GM18861 (cell line): ENCODE measurements at regions not wholly inside any gene's neighbourhood (a gene's known extent, or its start where the extent isn't known, plus 50 kb on each side); places are given as distances from the start of the nearest gene placed in this dataset.

Experiments
- ATAC-seq: cut with Tn5 transposase; IDR thresholded peaks from one replicate; pipeline ENCODE4 v1.9.1; 2021; ENCODE audit not compliant: unreplicated experiment

DNA sequence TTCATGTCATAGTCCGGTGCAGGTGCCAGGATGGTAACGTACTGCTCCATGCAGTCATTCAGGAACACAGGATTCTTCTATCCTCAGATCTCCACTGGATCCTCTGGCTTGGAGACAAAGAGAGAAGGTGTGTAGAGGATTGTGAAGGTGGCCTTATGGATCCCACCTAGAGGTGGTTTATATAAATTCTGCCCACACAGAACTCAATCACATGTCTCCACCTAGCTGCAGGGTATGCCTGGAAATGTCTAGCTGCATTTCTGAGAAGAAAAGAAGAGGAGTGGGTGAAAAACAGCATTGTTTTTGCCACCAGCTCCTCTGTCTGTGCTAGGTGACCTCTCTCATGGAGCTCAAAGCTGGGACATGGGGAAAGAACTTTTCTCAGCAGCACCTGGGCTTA lies 478.7 kb downstream of the PDCD6IP start:
- no peak for ATAC-seq

DNA sequence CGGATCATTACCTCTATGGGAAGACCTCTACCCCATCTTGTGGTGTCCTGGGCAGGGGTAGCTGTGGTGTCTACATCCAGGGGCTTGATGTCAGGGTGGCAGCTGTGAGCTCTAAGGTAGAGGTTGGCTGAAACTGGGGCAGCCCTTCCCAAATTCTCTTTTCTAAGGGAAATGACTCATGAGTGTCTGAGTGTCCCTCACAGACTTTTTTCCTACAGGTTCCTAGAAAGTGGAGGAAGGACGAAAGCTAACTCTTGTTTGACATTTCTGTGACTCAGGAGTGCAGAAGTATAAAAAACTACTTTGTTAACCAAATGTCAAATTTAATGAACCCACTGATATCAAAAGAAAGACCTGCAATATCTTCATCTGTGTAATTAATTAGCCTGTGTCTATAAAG lies 481.5 kb downstream of the PDCD6IP start:
- no peak for ATAC-seq

DNA sequence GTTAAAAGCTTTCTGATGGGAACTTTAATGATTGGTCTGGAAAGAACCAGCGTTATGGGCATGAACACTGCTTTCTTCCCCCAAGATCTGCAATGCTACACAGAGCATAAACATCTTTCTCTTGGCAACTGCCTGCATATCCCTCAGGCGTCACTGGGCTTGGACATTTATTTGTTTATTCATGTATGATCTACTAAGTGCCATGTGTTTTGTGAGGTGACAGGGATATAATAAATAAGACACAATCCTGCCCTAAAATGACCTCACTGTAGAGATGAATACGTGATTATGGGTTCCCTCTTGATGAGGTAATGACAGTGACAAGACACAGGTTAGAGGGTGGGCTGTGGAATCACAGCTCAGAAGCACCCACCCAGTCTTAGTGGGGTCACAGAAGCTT lies 485.3 kb downstream of the PDCD6IP start:
- no peak for ATAC-seq

DNA sequence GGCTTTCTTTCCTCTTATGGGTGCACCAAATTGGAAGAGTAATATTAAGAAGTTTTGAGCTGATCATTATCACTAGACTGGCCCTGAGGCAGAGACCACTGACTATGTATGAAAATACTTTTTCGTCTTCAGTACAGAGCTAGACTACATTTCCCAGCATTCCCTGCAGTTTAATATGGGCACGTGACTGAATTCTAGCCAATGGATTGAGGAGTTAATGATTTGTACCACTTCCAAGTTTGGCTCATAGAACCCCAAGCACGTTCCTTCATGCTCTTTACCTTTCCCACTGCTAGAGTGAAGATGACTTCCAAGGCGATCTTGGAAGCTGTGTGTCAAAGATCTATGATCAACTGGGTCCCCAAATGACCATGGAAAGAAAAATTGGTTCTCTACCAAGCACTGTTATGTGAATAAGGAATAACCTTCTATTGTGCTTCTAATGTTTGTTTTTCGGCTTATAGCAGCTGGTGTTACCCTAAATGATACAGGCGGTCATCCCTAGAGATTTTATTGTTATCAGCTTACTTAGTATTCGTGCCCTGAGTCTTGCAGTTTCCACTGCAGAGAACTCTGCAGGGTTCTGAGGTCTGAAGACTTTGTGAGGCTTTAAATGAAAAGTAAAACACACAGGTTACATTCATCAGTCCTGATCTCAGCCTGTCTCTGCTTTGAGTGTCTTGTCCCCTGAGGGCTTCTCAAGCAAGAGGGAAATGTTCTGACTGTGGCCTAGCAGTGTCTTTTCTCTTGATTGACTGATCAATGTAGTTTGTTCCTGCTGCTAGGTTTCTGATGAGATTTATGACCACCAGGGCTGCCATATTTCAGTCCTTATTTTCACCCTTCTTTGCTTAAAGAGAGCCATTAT lies 486.8 kb downstream of the PDCD6IP start:
- ATAC-seq, result no peak

DNA sequence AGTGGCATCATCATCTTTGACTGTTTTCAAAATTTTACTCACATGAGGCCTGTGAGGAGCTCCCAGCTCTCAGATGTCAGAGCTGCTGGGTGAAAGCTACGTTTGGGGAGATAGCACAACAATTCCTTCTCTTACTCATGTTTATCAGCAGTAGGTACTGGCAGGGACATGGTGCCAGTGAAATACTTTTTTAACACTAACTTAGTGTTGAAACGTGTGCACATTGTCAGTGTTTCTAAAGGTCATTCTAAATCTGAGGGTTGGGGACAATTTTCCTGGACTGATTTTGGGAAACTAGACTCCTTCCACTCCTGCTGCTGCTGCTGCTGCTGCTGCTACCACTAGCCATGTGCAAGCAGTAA lies 487.4 kb downstream of the PDCD6IP start:
- ATAC-seq, result no peak

DNA sequence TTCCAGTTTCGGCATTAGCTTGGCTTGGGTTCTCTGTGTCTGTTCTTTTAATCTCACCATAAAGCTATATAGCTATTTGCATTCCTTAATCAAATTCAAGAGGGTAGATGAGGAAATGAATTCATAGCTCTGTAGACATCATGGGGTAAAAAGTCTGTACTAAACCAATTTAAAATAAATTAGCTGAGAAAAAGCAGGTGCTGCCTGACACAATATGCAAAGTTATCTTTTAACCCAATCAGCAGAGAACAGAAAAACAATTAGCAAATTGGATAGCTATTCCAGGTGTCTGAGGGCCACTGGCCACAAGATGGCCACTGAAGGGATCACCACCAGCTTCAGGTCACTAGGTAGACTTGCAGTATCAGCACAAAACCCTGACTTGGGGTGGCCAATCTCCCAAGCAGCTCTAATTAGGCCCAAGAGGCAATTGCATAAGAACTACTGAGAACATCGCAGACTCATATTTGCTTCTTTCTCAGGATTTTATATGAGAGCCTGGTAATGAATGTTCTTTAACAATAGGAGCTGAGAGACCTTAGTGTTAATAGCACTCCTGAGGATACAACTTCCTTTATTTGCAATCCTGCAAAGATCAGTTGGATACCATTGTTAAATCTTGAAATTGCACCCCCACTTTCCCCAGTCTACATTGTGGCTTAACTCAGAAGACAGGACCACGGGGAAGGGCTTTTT lies 494.3 kb downstream of the PDCD6IP start:
- ATAC-seq, result no peak

DNA sequence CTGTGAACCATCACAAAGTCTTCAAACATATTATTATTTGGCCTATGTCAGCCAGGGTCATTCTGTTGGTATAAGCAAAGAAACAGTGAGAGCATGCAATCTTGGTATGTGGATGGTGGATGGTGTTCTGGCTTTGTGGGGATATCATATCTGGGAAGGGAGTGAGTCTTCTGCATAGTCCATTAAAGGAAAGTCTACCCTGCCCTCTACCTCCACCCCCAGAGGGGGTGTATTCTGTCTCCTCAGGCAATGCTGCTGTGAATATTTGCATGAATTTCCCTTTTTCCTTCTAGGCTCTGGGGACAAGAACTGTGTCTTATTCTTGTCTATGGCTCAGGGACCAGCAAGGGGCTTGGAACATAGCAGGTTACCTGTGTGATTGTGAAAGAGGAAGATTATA lies 495.8 kb downstream of the PDCD6IP start:
- ATAC-seq, result no peak

DNA sequence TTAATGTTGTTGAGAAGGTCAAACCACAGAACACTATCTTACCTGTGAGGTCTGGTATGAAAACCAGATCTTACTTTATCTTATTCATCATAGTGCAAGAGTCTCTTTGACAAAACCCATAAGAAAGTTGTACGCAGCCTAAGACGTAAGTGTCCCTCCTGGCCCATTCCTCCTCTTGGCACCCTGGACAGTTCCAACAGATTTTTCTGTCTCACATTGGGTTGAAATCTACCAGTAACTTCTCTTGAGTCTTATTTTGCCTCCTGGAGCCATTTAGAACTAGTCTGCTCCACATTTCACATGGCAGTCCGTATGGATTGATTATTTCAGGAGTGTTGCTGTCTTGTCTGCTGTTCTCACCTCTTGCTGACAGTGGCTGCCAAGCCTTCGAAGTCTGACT lies 498.4 kb downstream of the PDCD6IP start:
- no peak for ATAC-seq

- no peak for ATAC-seq
Observed at GRCh38 chr3:34298653-34299052, 500.2 kb downstream of the PDCD6IP start.

DNA sequence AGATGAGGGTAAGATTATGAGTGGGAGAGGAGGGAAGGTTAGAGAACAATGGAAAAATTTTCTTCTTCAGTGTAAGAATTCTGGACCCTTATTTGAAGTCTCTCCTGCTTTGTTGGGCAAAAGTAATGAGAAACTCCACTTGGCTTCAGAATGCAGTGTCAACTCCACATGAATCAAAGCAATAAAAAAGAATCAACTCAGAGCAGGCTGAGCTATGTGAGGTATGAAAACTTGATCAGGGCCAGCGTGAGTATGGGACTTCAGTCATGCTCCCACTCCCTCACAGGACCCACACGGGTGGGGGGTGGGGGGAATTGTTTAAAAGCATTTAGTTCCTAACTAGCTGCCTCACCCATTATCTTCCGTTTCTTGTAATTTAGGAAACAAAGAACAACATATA lies 502.2 kb downstream of the PDCD6IP start:
- no peak for ATAC-seq

GRCh38 chr3:34301313-34301712 lies 502.9 kb downstream of the PDCD6IP start:
- ATAC-seq, result no peak

DNA sequence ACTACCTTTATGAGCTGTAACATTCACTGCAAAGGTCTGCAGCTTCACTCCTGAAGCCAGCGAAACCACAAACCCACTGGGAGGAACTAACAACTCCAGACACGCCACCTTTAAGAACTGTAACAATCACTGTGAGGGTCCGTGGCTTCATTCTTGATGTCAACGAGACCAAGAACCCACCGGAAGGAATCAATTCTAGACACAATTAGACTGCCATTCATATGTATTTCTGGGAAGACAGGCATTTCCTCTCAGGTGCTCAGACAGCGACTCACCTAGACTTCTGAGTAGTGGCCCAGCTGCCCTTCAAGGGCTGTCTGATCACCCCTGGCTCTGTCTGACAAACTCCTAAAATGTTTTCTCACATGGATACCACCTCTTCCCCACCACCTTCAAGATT lies 506.8 kb downstream of the PDCD6IP start:
- no peak for ATAC-seq

GRCh38 chr3:34312684-34313083 lies 514.3 kb downstream of the PDCD6IP start:
- no peak for ATAC-seq

GRCh38 chr3:34319881-34320280 lies 521.5 kb downstream of the PDCD6IP start:
- no peak for ATAC-seq

DNA sequence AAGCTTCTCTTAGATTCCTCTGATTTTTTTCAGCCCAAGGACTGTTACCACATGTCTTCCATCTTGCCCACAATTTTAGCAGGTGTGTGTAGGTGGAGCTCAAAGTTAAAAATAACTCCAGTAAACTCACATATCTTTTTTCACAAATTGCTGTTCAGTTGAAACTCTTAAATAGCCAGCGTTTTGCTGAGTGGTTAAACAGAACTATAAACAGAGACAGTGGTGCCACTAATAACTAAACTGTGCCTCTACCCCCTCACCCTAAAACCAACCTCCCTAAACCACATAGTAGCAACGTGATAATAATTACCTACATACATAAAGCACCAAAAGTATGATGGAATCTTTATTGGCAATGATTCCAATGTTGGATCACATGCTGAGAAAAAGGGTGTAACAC lies 525.1 kb downstream of the PDCD6IP start:
- ATAC-seq, result peak; percentile 86

DNA sequence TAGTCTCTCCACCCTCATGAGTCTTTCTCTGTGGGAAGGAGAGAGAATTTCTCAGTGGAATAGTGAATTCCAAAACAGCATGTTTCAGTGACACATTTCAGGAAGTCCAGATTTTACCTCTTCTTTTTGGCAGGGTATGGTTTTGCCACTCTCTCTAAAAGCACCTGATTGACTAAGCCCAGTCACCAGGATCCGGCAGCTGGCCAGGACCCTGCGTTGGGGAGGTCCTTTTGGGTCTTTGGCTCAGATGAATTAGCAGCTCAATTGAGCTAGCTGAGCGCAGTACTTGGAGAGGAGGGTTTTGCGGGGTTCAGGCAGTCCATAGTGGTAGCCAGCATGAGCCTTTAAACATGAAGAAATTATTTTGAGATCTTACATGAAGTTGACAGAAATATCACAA lies 548.2 kb downstream of the PDCD6IP start:
- no peak for ATAC-seq

DNA sequence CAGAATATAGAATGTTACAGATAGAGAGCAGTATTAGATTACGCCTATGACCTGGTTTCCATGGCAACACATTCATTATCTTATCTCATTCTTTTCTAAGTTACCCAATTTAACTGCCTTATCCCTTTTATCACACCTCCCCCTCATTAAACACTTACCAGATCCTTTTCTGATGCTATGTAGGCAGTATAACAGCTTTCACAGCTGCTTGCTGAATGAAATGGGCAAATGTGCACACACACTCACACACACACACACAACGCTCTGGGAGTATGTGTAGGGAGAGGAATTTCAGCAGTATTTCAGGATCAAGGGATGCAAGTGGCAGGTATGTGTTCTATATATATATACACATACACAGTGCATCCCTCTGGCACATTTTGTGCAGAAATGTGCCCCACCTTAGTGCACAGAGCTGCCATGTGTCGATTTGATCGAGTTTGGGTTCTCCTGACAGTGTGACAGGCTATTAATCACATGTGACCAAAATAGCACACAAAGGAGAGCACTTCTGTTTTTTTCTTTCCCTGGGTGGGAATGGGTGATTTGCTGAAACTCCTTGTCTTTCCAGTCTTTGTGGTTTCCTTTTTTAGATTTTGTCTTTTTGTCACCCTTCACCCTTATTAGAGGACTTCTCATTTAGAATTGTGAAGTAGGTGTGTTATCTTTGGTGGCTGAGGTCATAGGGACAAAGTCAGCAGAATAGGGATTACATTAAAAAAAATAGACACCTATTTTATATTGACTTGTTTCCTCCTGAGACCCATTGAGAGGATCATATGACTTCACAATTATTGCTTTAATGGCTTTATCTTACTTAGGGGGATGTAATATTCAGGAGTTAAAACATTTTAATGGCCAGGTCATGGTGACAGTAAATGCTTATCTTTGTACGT lies 553.7 kb downstream of the PDCD6IP start:
- ATAC-seq, result no peak

- no peak for ATAC-seq
Observed at GRCh38 chr3:34352778-34353331, 554.4 kb downstream of the PDCD6IP start.

DNA sequence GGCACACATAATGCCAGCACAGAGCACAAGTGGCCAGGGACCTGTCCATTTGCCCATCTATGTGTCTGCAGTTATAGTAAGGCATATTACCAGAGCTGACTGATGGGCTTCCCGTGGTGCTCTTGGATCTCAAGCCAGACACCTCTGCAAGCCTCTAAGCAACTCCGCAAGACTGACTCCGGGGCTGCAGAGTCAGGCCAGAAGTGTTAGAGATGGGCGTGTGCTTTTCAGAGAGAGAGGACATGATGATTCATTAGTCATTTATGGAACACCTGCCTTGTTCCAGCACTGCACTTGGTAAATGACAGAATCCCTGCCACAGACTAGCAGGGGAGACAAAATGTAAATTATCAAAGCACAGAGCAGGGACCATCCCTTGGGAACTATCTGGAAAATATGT lies 559.0 kb downstream of the PDCD6IP start:
- no peak for ATAC-seq

DNA sequence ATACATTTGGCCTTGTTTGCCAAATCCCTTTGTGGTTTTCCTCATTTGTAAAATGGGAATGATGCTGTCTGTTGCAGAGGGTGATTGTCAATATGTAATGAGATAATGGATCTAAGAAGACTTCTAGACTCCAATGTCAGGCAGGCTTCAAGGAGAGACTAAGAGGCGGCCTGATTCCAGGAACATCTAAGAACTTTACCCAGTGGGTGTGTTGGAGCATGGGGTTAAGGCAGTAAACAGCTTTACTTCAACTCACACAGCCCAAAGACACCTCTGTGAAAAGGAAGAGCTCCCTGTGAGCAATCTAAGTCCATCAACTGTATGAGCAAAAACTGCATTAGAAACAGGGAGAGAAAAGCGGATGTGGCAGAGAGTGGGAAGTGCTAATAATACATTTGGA lies 560.6 kb downstream of the PDCD6IP start:
- no peak for ATAC-seq

DNA sequence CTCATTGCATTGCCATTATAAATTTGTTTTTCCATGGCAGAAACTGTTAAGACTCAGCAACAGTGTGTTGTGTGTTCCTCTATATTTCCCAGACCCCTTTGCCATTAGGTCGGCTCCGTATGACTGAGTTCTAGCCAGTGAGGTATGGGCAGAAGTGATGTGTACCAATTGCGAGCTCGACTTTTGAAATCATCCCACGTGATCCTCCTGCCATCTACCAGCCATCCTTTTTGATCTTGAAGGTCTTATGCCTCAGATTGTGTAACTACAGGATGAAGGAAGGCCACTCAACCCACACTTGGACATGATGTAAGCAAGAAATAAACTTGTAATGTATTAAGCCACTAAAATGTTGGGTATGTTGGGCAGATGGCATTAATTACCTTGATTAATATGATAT lies 562.3 kb downstream of the PDCD6IP start:
- ATAC-seq, result no peak
